Kidney (tissue), 13 donors: ENCODE measurements at regions not wholly inside any gene's neighbourhood (a gene's known extent, or its start where the extent isn't known, plus 50 kb on each side); places are given as distances from the start of the nearest gene placed in this dataset.

Source experiments
- DNase-seq, 5 donors: peaks; one replicate each; pipeline ENCODE4 v3.0.0-alpha.2; 2013 to 2020
- FAIRE-seq: peaks from 2 replicates; lab custom pipeline; 2012; peaks lifted over from hg19 to GRCh38; lab: Jason Lieb, UNC
- H3K27ac ChIP-seq, 2 donors: one replicate each; pipeline ENCODE4 v1.7.0; 2013; ENCODE audit warnings: low read depth in 2 of 2, low read length in 2 of 2, inconsistent platforms in 1 of 2
- H3K27me3 ChIP-seq: one replicate; pipeline ENCODE4 v1.7.1; 2013; ENCODE audit warnings: low read length, inconsistent platforms; ENCODE audit not compliant: control insufficient read depth, insufficient read depth
- H3K36me3 ChIP-seq, 3 donors: one replicate each; pipeline versions ENCODE4 v1.7.0 to v1.7.1; 2013; ENCODE audit warnings: low read length in 3 of 3, control low read depth in 1 of 3, inconsistent platforms in 1 of 3; ENCODE audit not compliant: insufficient read depth in 3 of 3, control insufficient read depth in 2 of 3
- H3K4me1 ChIP-seq, 3 donors: one replicate each; pipeline versions ENCODE4 v1.7.0 to v1.7.1; 2013; ENCODE audit warnings: low read length in 3 of 3, inconsistent platforms in 1 of 3, low read depth in 1 of 3; ENCODE audit not compliant: control insufficient read depth in 2 of 3, insufficient read depth in 2 of 3
- H3K4me3 ChIP-seq, 3 donors: one replicate each; pipeline versions ENCODE4 v1.7.0 to v1.8.1; 2013; ENCODE audit warnings: low read length in 3 of 3, control low read depth in 1 of 3, inconsistent platforms in 1 of 3
- H3K9ac ChIP-seq, 3 donors: one replicate each; pipeline versions ENCODE4 v1.7.0 to v1.7.1; 2013; ENCODE audit warnings: low read length in 3 of 3, control low read depth in 1 of 3, inconsistent platforms in 1 of 3
- H3K9me3 ChIP-seq, 3 donors: one replicate each; pipeline versions ENCODE4 v1.7.0 to v1.7.1; 2013; ENCODE audit warnings: low read length in 3 of 3, control low read depth in 1 of 3, inconsistent platforms in 1 of 3; ENCODE audit not compliant: control insufficient read depth in 2 of 3, insufficient read depth in 1 of 3
- CTCF ChIP-seq: IDR thresholded peaks from 3 replicates; pipeline ENCODE4 v1.5.1; 2012; ENCODE audit warnings: mild to moderate bottlenecking, moderate library complexity, borderline replicate concordance; ENCODE audit not compliant: insufficient read depth; ENCODE audit errors: extremely low read depth
- intact Hi-C: fragments of 100-400 bp; cut with DNase I; formaldehyde crosslinking; loops from one replicate; pipeline ENCODE4 v1.11.1; 2022
- donor health status: control.
- donor health status: control.
- donor health status: control.
- donor health status: control.
- donor health status: control.
- donor health status: DM: yes; HTN: yes; CAD: no.
- donor health status: Normal renal cell carcinoma (clear cell type).

- H3K27me3 ChIP-seq, result no peaks in the 10 kb centered on the region
- no peak for TF ChIP-seq CTCF
- intact Hi-C loops, result no loop called here
- H3K4me1 ChIP-seq, result no peaks in the 10 kb centered on the region
- no peak for DNase-seq
- H3K27ac ChIP-seq, result no peak overlapping the region
- H3K9ac ChIP-seq, result no peak overlapping the region
- no peaks in the 10 kb centered on the region for H3K9me3 ChIP-seq
- no peak overlapping the region for H3K4me3 ChIP-seq
- no peak for FAIRE-seq
- H3K36me3 ChIP-seq, result no peaks in the 10 kb centered on the region
Observed at GRCh38 chr4:133524369-133524768, 375.3 kb downstream of the PCDH10 start.

- no peak for TF ChIP-seq CTCF
- H3K27ac ChIP-seq, result no peak overlapping the region
Observed at GRCh38 chr4:133513901-133514300, 364.8 kb downstream of the PCDH10 start.

GRCh38 chr4:133498149-133498548 lies 349.1 kb downstream of the PCDH10 start:
- H3K4me1 ChIP-seq, result no peaks in the 10 kb centered on the region
- H3K36me3 ChIP-seq, result no peaks in the 10 kb centered on the region
- intact Hi-C loops, result no loop called here
- no peak for DNase-seq
- TF ChIP-seq CTCF, result no peak
- no peaks in the 10 kb centered on the region for H3K9me3 ChIP-seq
- H3K27me3 ChIP-seq, result no peaks in the 10 kb centered on the region
- H3K4me3 ChIP-seq, result no peak overlapping the region
- no peak overlapping the region for H3K9ac ChIP-seq
- FAIRE-seq, result no peak
- H3K27ac ChIP-seq, result no peak overlapping the region

More at GRCh38 chr4:133513901-133514300, 364.8 kb downstream of the PCDH10 start:
- DNase-seq (no peak), FAIRE-seq (no peak)
- H3K4me1 ChIP-seq, result no peaks in the 10 kb centered on the region
- no peak overlapping the region for H3K4me3 ChIP-seq
- H3K36me3 ChIP-seq, result no peaks in the 10 kb centered on the region
- H3K9ac ChIP-seq, result no peak overlapping the region
- H3K27me3 ChIP-seq, result no peaks in the 10 kb centered on the region
- H3K9me3 ChIP-seq, result no peaks in the 10 kb centered on the region
- intact Hi-C loops, result no loop called here

GRCh38 chr4:133493776-133494175 lies 344.7 kb downstream of the PCDH10 start:
- no peak for FAIRE-seq
- no peak for DNase-seq

More at GRCh38 chr4:133493776-133494175, 344.7 kb downstream of the PCDH10 start:
- no peak overlapping the region for H3K27ac ChIP-seq
- no peak overlapping the region for H3K4me3 ChIP-seq
- no peaks in the 10 kb centered on the region for H3K27me3 ChIP-seq
- H3K9me3 ChIP-seq, result no peaks in the 10 kb centered on the region
- H3K36me3 ChIP-seq, result no peaks in the 10 kb centered on the region
- no peak overlapping the region for H3K9ac ChIP-seq
- intact Hi-C loops, result no loop called here
- H3K4me1 ChIP-seq, result no peaks in the 10 kb centered on the region
- TF ChIP-seq CTCF, result no peak
